Liver (tissue), 3 donors: ENCODE measurements at regions not wholly inside any gene's neighbourhood (a gene's known extent, or its start where the extent isn't known, plus 50 kb on each side); places are given as distances from the start of the nearest gene placed in this dataset.

Experiments used
- ATF3 ChIP-seq: IDR thresholded peaks from 2 replicates; pipeline ENCODE4 v1.6.1; 2016; ENCODE audit warnings: antibody characterized with exemption
- GABPA ChIP-seq, 2 donors: IDR thresholded peaks in 1 of 2; conservative IDR thresholded peaks in 1 of 2; 2 replicates each; pipeline ENCODE4 v1.6.1; 2016; ENCODE audit warnings: antibody characterized with exemption in 2 of 2, mild to moderate bottlenecking in 1 of 2, moderate library complexity in 1 of 2
- RAD21 ChIP-seq, 2 donors: IDR thresholded peaks; 2 replicates each; pipeline ENCODE4 v1.6.1; 2016; ENCODE audit warnings: antibody characterized with exemption in 2 of 2, mild to moderate bottlenecking in 2 of 2
- SP1 ChIP-seq: IDR thresholded peaks from 2 replicates; pipeline ENCODE4 v1.6.1; 2018; ENCODE audit warnings: antibody characterized with exemption, mild to moderate bottlenecking
- TAF1 ChIP-seq: conservative IDR thresholded peaks from 2 replicates; pipeline ENCODE4 v1.6.1; 2016; ENCODE audit warnings: antibody characterized with exemption, mild to moderate bottlenecking
- ZBTB33 ChIP-seq: IDR thresholded peaks from 2 replicates; pipeline ENCODE4 v1.6.1; 2016; ENCODE audit warnings: antibody characterized with exemption
- TF ChIP-seq, protein P1 (sequence below): fragments of 150-350 bp; IDR thresholded peaks from 2 replicates; pipeline ENCODE4 v1.5.1; 2017; ENCODE audit warnings: improper control_type of control experiment, low read depth, low read length; ENCODE audit not compliant: missing input control
- donor health status: healthy.
- donor health status: healthy.

DNA sequence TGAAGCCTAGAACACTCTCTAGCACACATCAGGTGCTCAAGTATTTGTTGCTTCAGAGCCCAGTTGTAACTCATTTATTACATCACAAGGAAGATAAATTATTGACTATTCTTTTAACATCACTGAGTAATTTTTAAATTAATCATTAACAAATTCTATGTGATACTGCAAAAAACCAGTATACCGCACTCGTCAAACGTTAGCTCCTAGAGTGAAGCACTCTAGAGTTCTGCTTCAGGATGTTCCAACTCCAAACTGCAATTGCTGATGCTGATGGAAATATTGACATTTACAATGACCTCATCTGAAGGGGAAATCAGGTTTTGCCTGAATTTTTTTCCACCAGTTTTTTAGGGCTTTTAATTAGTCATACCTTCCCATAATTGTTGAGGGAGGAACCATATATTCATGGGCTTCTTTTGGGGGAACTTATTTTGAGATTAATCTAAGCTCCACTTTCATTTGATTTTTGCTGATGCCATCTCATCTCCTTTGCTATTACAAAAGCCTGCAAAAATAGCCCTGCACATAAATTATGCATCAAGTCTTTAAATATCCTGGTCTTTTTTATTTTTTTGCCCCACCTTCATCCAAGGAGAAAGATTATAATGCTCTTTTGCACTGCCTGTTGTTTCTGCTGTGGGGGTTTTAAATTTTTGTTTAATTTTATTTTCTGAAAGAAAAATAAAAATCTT lies 123.0 kb upstream of the STAC start:
- TF ChIP-seq, protein P1, sequence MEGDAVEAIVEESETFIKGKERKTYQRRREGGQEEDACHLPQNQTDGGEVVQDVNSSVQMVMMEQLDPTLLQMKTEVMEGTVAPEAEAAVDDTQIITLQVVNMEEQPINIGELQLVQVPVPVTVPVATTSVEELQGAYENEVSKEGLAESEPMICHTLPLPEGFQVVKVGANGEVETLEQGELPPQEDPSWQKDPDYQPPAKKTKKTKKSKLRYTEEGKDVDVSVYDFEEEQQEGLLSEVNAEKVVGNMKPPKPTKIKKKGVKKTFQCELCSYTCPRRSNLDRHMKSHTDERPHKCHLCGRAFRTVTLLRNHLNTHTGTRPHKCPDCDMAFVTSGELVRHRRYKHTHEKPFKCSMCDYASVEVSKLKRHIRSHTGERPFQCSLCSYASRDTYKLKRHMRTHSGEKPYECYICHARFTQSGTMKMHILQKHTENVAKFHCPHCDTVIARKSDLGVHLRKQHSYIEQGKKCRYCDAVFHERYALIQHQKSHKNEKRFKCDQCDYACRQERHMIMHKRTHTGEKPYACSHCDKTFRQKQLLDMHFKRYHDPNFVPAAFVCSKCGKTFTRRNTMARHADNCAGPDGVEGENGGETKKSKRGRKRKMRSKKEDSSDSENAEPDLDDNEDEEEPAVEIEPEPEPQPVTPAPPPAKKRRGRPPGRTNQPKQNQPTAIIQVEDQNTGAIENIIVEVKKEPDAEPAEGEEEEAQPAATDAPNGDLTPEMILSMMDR = no peak
- no peak for TF ChIP-seq RAD21 (IDR thresholded peaks at IDR 0.05)
- TF ChIP-seq ZBTB33 = no peak
- TF ChIP-seq SP1 = no peak
- TF ChIP-seq GABPA (IDR thresholded peaks at IDR 0.05 in 1 of 2, conservative IDR thresholded peaks at IDR 0.05 in 1 of 2) = no peak
- peak; percentile 14 for TF ChIP-seq ATF3
- no peak for TF ChIP-seq TAF1
